ENCODE measurements at regions not wholly inside any gene's neighbourhood (a gene's known extent, or its start where the extent isn't known, plus 50 kb on each side); places are given as distances from the start of the nearest gene placed in this dataset.
A peak's percentile ranks its signal among the peaks of the same experiment; 100 is the strongest.

GRCh38 chr5:73297430-73297829 is 124.4 kb downstream of the TMEM174 start:
- CTCF ChIA-PET = interaction anchor here (1.4 kb wide), 1 partner anchor 154 kb away, joined by 6 read pairs; no protein-coding TSS in a partner anchor
- ATAC-seq (no peak), DNase-seq (no peak)
- H3K36me3 Mint-ChIP-seq = peaks cover 4% of the 10 kb centered on the region
- peaks cover 12% of the 10 kb centered on the region for H3K4me1 Mint-ChIP-seq
- H3K9me3 Mint-ChIP-seq (ENCODE audit: low read depth) = no peaks in the 10 kb centered on the region
- H3K4me3 Mint-ChIP-seq = no peak overlapping the region
- H3K27me3 Mint-ChIP-seq = peaks cover 89% of the 10 kb centered on the region
- H3K27ac Mint-ChIP-seq = peak overlapping the region; percentile 63

- Mint-ChIP-seq H3K36me3 (peaks cover 4% of the 10 kb centered on the region), H3K27ac (no peak overlapping the region), H3K4me3 (no peak overlapping the region), H3K27me3 (peaks cover 88% of the 10 kb centered on the region), H3K4me1 (peaks cover 12% of the 10 kb centered on the region), H3K9me3 (ENCODE audit: low read depth) (no peaks in the 10 kb centered on the region)
- CTCF ChIA-PET = interaction anchor here (1.4 kb wide), 1 partner anchor 154 kb away, joined by 6 read pairs; no protein-coding TSS in a partner anchor
- DNase-seq = no peak
- no peak for ATAC-seq
Measured at GRCh38 chr5:73296772-73297171, 123.8 kb downstream of the TMEM174 start.

GRCh38 chr5:73295921-73296320 is 122.9 kb downstream of the TMEM174 start:
- CTCF ChIA-PET = no interaction called here
- Mint-ChIP-seq H3K27ac (no peak overlapping the region), H3K4me3 (no peak overlapping the region)

GRCh38 chr5:73295447-73295846 is 122.5 kb downstream of the TMEM174 start:
- Mint-ChIP-seq H3K4me1 (peaks cover 12% of the 10 kb centered on the region), H3K27ac (no peak overlapping the region), H3K27me3 (peaks cover 88% of the 10 kb centered on the region), H3K4me3 (no peak overlapping the region), H3K36me3 (peaks cover 4% of the 10 kb centered on the region), H3K9me3 (ENCODE audit: low read depth) (no peaks in the 10 kb centered on the region)
- CTCF ChIA-PET = no interaction called here
- no peak for DNase-seq
- ATAC-seq = no peak

More at GRCh38 chr5:73295921-73296320, 122.9 kb downstream of the TMEM174 start:
- peaks cover 12% of the 10 kb centered on the region for H3K4me1 Mint-ChIP-seq
- peaks cover 88% of the 10 kb centered on the region for H3K27me3 Mint-ChIP-seq
- ATAC-seq (no peak), DNase-seq (no peak)
- H3K9me3 Mint-ChIP-seq (ENCODE audit: low read depth) = no peaks in the 10 kb centered on the region
- peaks cover 4% of the 10 kb centered on the region for H3K36me3 Mint-ChIP-seq

GRCh38 chr5:73292816-73293459 is 119.9 kb downstream of the TMEM174 start:
- Mint-ChIP-seq H3K27ac (no peak overlapping the region), H3K4me3 (no peak overlapping the region), H3K9me3 (ENCODE audit: low read depth) (no peaks in the 10 kb centered on the region), H3K4me1 (no peaks in the 10 kb centered on the region), H3K27me3 (peaks cover 84% of the 10 kb centered on the region), H3K36me3 (no peaks in the 10 kb centered on the region)
- DNase-seq (no peak), ATAC-seq (no peak)
- CTCF ChIA-PET = no interaction called here

- Mint-ChIP-seq H3K9me3 (ENCODE audit: low read depth) (peaks cover 2% of the 10 kb centered on the region), H3K36me3 (peaks cover 3% of the 10 kb centered on the region), H3K4me3 (no peak overlapping the region), H3K27me3 (peaks cover 73% of the 10 kb centered on the region), H3K27ac (no peak overlapping the region), H3K4me1 (no peaks in the 10 kb centered on the region)
- DNase-seq (no peak), ATAC-seq (no peak)
- CTCF ChIA-PET = no interaction called here
Measured at GRCh38 chr5:73291873-73292272, 118.9 kb downstream of the TMEM174 start.

GRCh38 chr5:73290242-73290641 is 117.2 kb downstream of the TMEM174 start:
- DNase-seq = no peak
- peaks cover 60% of the 10 kb centered on the region for H3K27me3 Mint-ChIP-seq
- H3K4me1 Mint-ChIP-seq = no peaks in the 10 kb centered on the region
- no peak overlapping the region for H3K27ac Mint-ChIP-seq
- no peak for ATAC-seq
- H3K36me3 Mint-ChIP-seq = peaks cover 3% of the 10 kb centered on the region
- no peak overlapping the region for H3K4me3 Mint-ChIP-seq
- CTCF ChIA-PET = interaction anchor here (1.5 kb wide), 1 partner anchor 161 kb away, joined by 3 read pairs; no protein-coding TSS in a partner anchor
- H3K9me3 Mint-ChIP-seq (ENCODE audit: low read depth) = peaks cover 2% of the 10 kb centered on the region

- DNase-seq = no peak
- Mint-ChIP-seq H3K36me3 (peaks cover 3% of the 10 kb centered on the region), H3K9me3 (ENCODE audit: low read depth) (peaks cover 2% of the 10 kb centered on the region), H3K27ac (no peak overlapping the region), H3K4me1 (no peaks in the 10 kb centered on the region), H3K4me3 (no peak overlapping the region), H3K27me3 (peaks cover 54% of the 10 kb centered on the region)
- ATAC-seq = no peak
- CTCF ChIA-PET = no interaction called here
Measured at GRCh38 chr5:73288803-73289720, 116.1 kb downstream of the TMEM174 start.

GRCh38 chr5:73286896-73287295 is 113.9 kb downstream of the TMEM174 start:
- CTCF ChIA-PET = no interaction called here
- peaks cover 56% of the 10 kb centered on the region for H3K27me3 Mint-ChIP-seq
- peaks cover 3% of the 10 kb centered on the region for H3K36me3 Mint-ChIP-seq
- no peak overlapping the region for H3K4me3 Mint-ChIP-seq
- ATAC-seq = no peak
- peaks cover 2% of the 10 kb centered on the region for H3K9me3 Mint-ChIP-seq (ENCODE audit: low read depth)
- H3K27ac Mint-ChIP-seq = no peak overlapping the region
- no peak for DNase-seq
- no peaks in the 10 kb centered on the region for H3K4me1 Mint-ChIP-seq

- no peak overlapping the region for H3K4me3 Mint-ChIP-seq
- CTCF ChIA-PET = no interaction called here
Measured at GRCh38 chr5:73284985-73285384, 112.0 kb downstream of the TMEM174 start.

GRCh38 chr5:73284220-73284795 is 111.3 kb downstream of the TMEM174 start:
- peaks cover 2% of the 10 kb centered on the region for H3K9me3 Mint-ChIP-seq (ENCODE audit: low read depth)
- no peak overlapping the region for H3K27ac Mint-ChIP-seq
- H3K27me3 Mint-ChIP-seq = peaks cover 47% of the 10 kb centered on the region
- ATAC-seq (no peak), DNase-seq (no peak)
- H3K36me3 Mint-ChIP-seq = peaks cover 3% of the 10 kb centered on the region
- H3K4me1 Mint-ChIP-seq = no peaks in the 10 kb centered on the region
- no peak overlapping the region for H3K4me3 Mint-ChIP-seq
- CTCF ChIA-PET = no interaction called here

More at GRCh38 chr5:73284985-73285384, 112.0 kb downstream of the TMEM174 start:
- H3K27ac Mint-ChIP-seq = no peak overlapping the region
- peaks cover 49% of the 10 kb centered on the region for H3K27me3 Mint-ChIP-seq
- DNase-seq (no peak), ATAC-seq (no peak)
- H3K36me3 Mint-ChIP-seq = peaks cover 3% of the 10 kb centered on the region
- no peaks in the 10 kb centered on the region for H3K4me1 Mint-ChIP-seq
- peaks cover 2% of the 10 kb centered on the region for H3K9me3 Mint-ChIP-seq (ENCODE audit: low read depth)

- DNase-seq = no peak
- peaks cover 2% of the 10 kb centered on the region for H3K9me3 Mint-ChIP-seq (ENCODE audit: low read depth)
- no peak overlapping the region for H3K27ac Mint-ChIP-seq
- H3K4me1 Mint-ChIP-seq = no peaks in the 10 kb centered on the region
- peaks cover 3% of the 10 kb centered on the region for H3K36me3 Mint-ChIP-seq
- CTCF ChIA-PET = no interaction called here
- peaks cover 41% of the 10 kb centered on the region for H3K27me3 Mint-ChIP-seq
- no peak for ATAC-seq
- H3K4me3 Mint-ChIP-seq = no peak overlapping the region
Measured at GRCh38 chr5:73282923-73283322, 109.9 kb downstream of the TMEM174 start.

GRCh38 chr5:73282383-73282782 is 109.4 kb downstream of the TMEM174 start:
- no peak for DNase-seq
- Mint-ChIP-seq H3K9me3 (ENCODE audit: low read depth) (peaks cover under 1% of the 10 kb centered on the region), H3K36me3 (peaks cover 2% of the 10 kb centered on the region), H3K27ac (no peak overlapping the region), H3K4me3 (no peak overlapping the region), H3K4me1 (no peaks in the 10 kb centered on the region), H3K27me3 (peaks cover 41% of the 10 kb centered on the region)
- CTCF ChIA-PET = no interaction called here
- no peak for ATAC-seq

All from activated CD8-positive, alpha-beta memory T cell treated with anti-CD3 and anti-CD28 coated beads, Interleukin-2, amount 10 ng/mL, durations not matched to agents 7 days and 5 days (primary cell).